Limb (tissue), 2 donors: ENCODE measurements at regions not wholly inside any gene's neighbourhood (a gene's known extent, or its start where the extent isn't known, plus 50 kb on each side); places are given as distances from the start of the nearest gene placed in this dataset.

Experiments used
- DNase-seq, 2 donors: peaks; one replicate each; pipeline ENCODE4 v3.0.0-alpha.2; 2016; ENCODE audit errors: extremely low spot score in 2 of 2

DNA sequence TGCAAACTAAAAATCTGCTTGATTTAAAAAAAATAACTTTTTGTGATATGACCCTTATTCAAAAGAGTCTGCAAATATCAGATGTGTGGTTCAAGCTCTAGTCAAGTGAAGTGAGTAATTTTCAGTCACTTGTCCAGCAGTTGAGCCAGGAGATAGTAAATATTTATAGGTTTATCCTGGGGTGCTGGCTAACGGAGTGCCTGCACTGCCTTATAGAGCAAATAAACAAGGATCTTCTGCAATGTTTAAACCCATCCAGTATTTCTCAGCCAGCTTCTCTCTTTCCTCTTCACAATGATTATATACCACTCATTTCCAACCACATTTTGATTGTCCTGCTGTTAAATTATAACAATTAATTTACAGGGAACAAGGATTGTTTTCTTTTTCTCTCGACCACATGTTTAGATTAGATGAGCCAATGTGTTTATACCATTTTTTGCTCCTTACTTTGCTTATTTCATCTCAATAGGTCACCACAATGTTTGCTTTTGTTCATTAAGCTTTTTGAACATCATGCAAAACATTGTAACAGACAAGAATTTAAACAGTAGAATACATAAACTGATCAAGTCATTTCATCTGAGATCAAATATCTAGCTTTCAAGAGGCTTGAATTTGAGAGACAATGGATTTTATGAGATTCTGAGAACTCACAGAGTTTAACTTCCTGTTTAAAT is 60.3 kb upstream of the GREM2 start:
- DNase-seq: no peak

- DNase-seq: no peak
These were observed 55.4 kb upstream of the GREM2 start for GRCh38 chr1:240667351-240667750.

GRCh38 chr1:240666568-240667198 is 54.7 kb upstream of the GREM2 start:
- DNase-seq: no peak

GRCh38 chr1:240663169-240663879 is 51.4 kb upstream of the GREM2 start:
- no peak for DNase-seq
